K562 (cell line): ENCODE measurements at regions not wholly inside any gene's neighbourhood (a gene's known extent, or its start where the extent isn't known, plus 50 kb on each side); places are given as distances from the start of the nearest gene placed in this dataset.

Experiments
- ATAC-seq: fragments of 200-7000 bp; cut with Tn5 transposase; 3 replicates; pipeline ENCODE4 v1.9.1; 2020; ENCODE audit warnings: moderate library complexity
- BruUV-seq: library from RNA; stranded (reverse); fragments of 400-500 nt; replicated peaks from 2 replicates; lab custom pipeline; 2021; lab: Mats Ljungman, UMichigan
- CTCF ChIA-PET: fragments of 300-600 bp; formaldehyde crosslinking; extraction: SDS; loops from one replicate; lab custom pipeline; 2021; ENCODE audit warnings: low intra/inter-chr PET ratio; lab: Yijun Ruan, JAX
- POLR2A ChIA-PET: fragments of 300-600, 350-650 bp; sonication (Branson Sonifier 250); formaldehyde crosslinking; extraction: SDS; loops from one replicate; lab custom pipeline; 2021; ENCODE audit warnings: antibody characterized with exemption, inconsistent platforms; lab: Yijun Ruan, JAX
- DNase-seq, 4 experiments: peaks; one replicate each; pipeline versions ENCODE4 v3.0.0 to v3.0.0-alpha.2; 2011 to 2018; ENCODE audit warnings: low spot score in 3 of 4, mixed read lengths in 3 of 4; ENCODE audit errors: extremely low read depth in 1 of 4
- FAIRE-seq: peaks from 2 replicates; lab custom pipeline; 2011; peaks lifted over from hg19 to GRCh38; lab: Jason Lieb, UNC
- H2AFZ ChIP-seq: 2 replicates; pipeline ENCODE4 v1.6.0; 2011; ENCODE audit warnings: low read depth, low read length, control low read depth, inconsistent platforms
- H3K27ac ChIP-seq: fragments of 200-600 bp; 3 replicates; pipeline ENCODE4 v1.8.0; 2011; ENCODE audit warnings: low read depth, mild to moderate bottlenecking, control low read depth, inconsistent platforms, low read length, moderate library complexity, mixed read lengths; ENCODE audit errors: extremely low read depth
- H3K27me3 ChIP-seq, 2 experiments: fragments of 300-600 bp in 1 of 2; 2 replicates in 1 of 2; 3 replicates in 1 of 2; pipeline versions ENCODE4 v1.6.0 to v1.8.0; 2011; ENCODE audit warnings: inconsistent platforms in 2 of 2, low read length in 2 of 2, mild to moderate bottlenecking in 1 of 2, mixed read lengths in 1 of 2, moderate library complexity in 1 of 2; ENCODE audit not compliant: control insufficient read depth in 2 of 2, insufficient read depth in 2 of 2
- H3K36me3 ChIP-seq: fragments of 300-600 bp; 3 replicates; pipeline ENCODE4 v1.8.0; 2011; ENCODE audit warnings: mild to moderate bottlenecking, low read length, inconsistent platforms; ENCODE audit not compliant: control insufficient read depth, insufficient read depth
- H3K4me1 ChIP-seq, 2 experiments: fragments of 200-600 bp in 1 of 2; replicated peaks in 1 of 2; 2 replicates in 1 of 2; 3 replicates in 1 of 2; pipeline versions ENCODE4 v1.5.1 to v1.8.0; 2011; ENCODE audit warnings: inconsistent platforms in 2 of 2, low read length in 2 of 2, mild to moderate bottlenecking in 1 of 2, mixed read lengths in 1 of 2, moderate library complexity in 1 of 2; ENCODE audit not compliant: control insufficient read depth in 2 of 2, insufficient read depth in 2 of 2
- H3K4me2 ChIP-seq: 2 replicates; pipeline ENCODE4 v1.6.1; 2011; ENCODE audit warnings: low read length, control low read depth, inconsistent platforms, mixed read lengths; ENCODE audit not compliant: insufficient read depth
- H3K4me3 ChIP-seq: fragments of 200-600 bp; sonication (generic), shearing (Covaris generic); 2 replicates; pipeline ENCODE4 v1.5.1; 2016; ENCODE audit warnings: control low read depth, inconsistent platforms
- H3K79me2 ChIP-seq: fragments of 200-600 bp; 3 replicates; pipeline ENCODE4 v1.8.0; 2011; ENCODE audit warnings: low read length, inconsistent platforms; ENCODE audit not compliant: control insufficient read depth, insufficient read depth
- H3K9ac ChIP-seq, 2 experiments: 2 replicates each; pipeline versions ENCODE4 v1.6.0 to v1.6.1; 2011; ENCODE audit warnings: low read depth in 2 of 2, low read length in 2 of 2, control low read depth in 1 of 2, inconsistent platforms in 1 of 2, mild to moderate bottlenecking in 1 of 2, mixed read lengths in 1 of 2; ENCODE audit not compliant: insufficient read depth in 1 of 2
- H3K9me1 ChIP-seq: one replicate; pipeline ENCODE4 v1.6.0; 2011; ENCODE audit warnings: inconsistent platforms, mild to moderate bottlenecking, low read length, moderate library complexity; ENCODE audit not compliant: control insufficient read depth, insufficient read depth
- H3K9me3 ChIP-seq: replicated peaks from 2 replicates; pipeline ENCODE4 v1.5.1; 2011; ENCODE audit warnings: low read depth, low read length, inconsistent platforms; ENCODE audit not compliant: control insufficient read depth, insufficient read depth
- H4K20me1 ChIP-seq: replicated peaks from 2 replicates; pipeline ENCODE4 v1.6.1; 2011; ENCODE audit warnings: low read length, inconsistent platforms, mixed read lengths; ENCODE audit not compliant: control insufficient read depth, insufficient read depth
- HDAC6 ChIP-seq: IDR thresholded peaks from 2 replicates; pipeline ENCODE4 v1.6.1; 2012; ENCODE audit warnings: low read depth, mild to moderate bottlenecking, control low read depth, inconsistent platforms, low read length, moderate library complexity
- JUND ChIP-seq, 2 experiments: IDR thresholded peaks; 2 replicates in 1 of 2; 3 replicates in 1 of 2; pipeline ENCODE4 v1.6.1; 2011; ENCODE audit warnings: borderline replicate concordance in 2 of 2, low read depth in 2 of 2, low read length in 2 of 2, improper control_type of control experiment in 1 of 2, missing biosample characterization in 1 of 2, missing genetic modification characterization in 1 of 2, missing genetic modification reagents in 1 of 2
- ZBTB7A ChIP-seq: IDR thresholded peaks from 2 replicates; pipeline ENCODE4 v1.6.1; 2011; ENCODE audit warnings: low read depth, mild to moderate bottlenecking, low read length, moderate library complexity, borderline replicate concordance; ENCODE audit not compliant: control insufficient read depth
- ZNF184 ChIP-seq: sonication (generic); formaldehyde crosslinking; IDR thresholded peaks from 2 replicates; pipeline ENCODE4 v1.5.0; 2020; ENCODE audit warnings: missing genetic modification reagents
- ZNF699 ChIP-seq: fragments of 250-450 bp; sonication (Bioruptor Pico); IDR thresholded peaks from 2 replicates; pipeline ENCODE4 v1.8.0; 2021; ENCODE audit warnings: mild to moderate bottlenecking, moderate library complexity; ENCODE audit not compliant: insufficient replicate concordance
- ZNF785 ChIP-seq: fragments of 250-450 bp; sonication (Bioruptor Pico); IDR thresholded peaks from 2 replicates; pipeline ENCODE4 v1.4.0; 2020; ENCODE audit warnings: mild to moderate bottlenecking
- WGBS: fragments of 100-300 bp; shearing (Covaris generic); methylation state at CpG from one replicate; pipeline ENCODE4 v1.1.6; 2016; ENCODE audit warnings: low coverage, mixed read lengths; ENCODE audit not compliant: insufficient coverage; ENCODE audit errors: missing lambda C conversion rate; 5-methylcytosine and 5-hydroxymethylcytosine counted together
- in situ Hi-C: fragments of 300-500 bp; cut with MboI; formaldehyde crosslinking; loops from 4 replicates; pipeline ENCODE4 v1.15.0; 2018; ENCODE audit warnings: inconsistent platforms, mixed read lengths
- intact Hi-C: fragments of 100-400 bp; cut with micrococcal nuclease; formaldehyde crosslinking; loops from 2 replicates; pipeline ENCODE4 v1.14.2; 2022
- TF ChIP-seq, protein P1 (sequence below): fragments of 450-650 bp; IDR thresholded peaks from 2 replicates; pipeline ENCODE4 v1.6.1; 2018; ENCODE audit not compliant: partially characterized antibody

DNA sequence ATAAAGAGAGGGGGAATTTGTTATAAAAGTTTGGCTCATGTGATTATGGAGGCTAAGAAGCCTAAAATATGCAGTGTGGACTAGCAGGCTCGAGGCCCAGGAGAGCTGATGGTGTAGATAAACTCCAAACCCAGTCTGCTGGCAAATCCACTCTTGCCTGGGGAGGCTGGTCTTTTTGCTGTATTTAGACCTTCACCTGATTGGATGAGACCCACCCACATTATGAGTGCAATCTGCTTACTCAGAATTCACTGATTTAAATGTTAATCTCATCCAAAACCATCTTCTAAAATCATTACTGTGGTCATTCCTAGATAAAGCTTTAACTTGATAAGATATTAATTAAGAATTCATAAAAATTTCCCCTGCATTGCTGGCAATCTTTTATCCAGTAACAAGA, 473.2 kb downstream of the TMA16 start (continued):
- TF ChIP-seq JUND (IDR thresholded peaks at IDR 0.05; ENCODE audit: borderline replicate concordance, low read depth, low read length) (no peak), JUND (tag; IDR thresholded peaks at IDR 0.05; ENCODE audit: borderline replicate concordance, low read depth, low read length) (no peak)

DNA sequence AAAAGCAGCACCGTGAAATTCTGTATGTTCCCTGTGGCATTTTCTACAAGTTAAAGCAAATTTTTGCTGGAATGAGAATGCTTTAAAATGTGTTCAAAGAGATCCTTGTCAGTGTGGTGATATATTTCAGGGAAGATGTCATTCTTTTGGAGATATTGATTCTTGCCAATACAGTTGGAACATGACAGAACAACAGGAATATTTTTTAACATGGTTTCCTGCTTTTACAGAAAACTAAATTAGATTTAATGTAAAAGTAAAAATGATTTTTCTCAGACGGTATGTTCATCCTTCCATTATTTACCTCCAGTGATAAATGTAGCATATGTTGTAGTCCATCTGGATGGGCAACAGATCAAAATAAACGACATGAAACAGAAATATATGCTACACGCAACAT, 474.8 kb downstream of the TMA16 start:
- Histone ChIP-seq H3K4me1 (no peaks in the 10 kb centered on the region), H2AFZ (no peak overlapping the region), H3K27me3 (no peaks in the 10 kb centered on the region), H3K79me2 (no peaks in the 10 kb centered on the region), H3K9me3 (no peaks in the 10 kb centered on the region), H3K4me2 (no peak overlapping the region), H4K20me1 (no peaks in the 10 kb centered on the region), H3K36me3 (no peaks in the 10 kb centered on the region), H3K27ac (no peak overlapping the region), H3K9ac (no peak overlapping the region), H3K9me1 (no peaks in the 10 kb centered on the region), H3K4me3 (no peak overlapping the region)
- POLR2A ChIA-PET, result no interaction called here
- WGBS, result 0% methylated on average over 4 of the region's 4 CpGs
- FAIRE-seq, result no peak
- BruUV-seq, result no TSS peak
- CTCF ChIA-PET, result no interaction called here
- DNase-seq, result no peak
- intact Hi-C loops (no loop called here), in situ Hi-C loops (no loop called here)
- no peak for ATAC-seq
- TF ChIP-seq ZNF184 (CRISPR knock-in tag) (no peak), ZBTB7A (no peak), ZNF699 (CRISPR knock-in tag) (no peak), ZNF785 (CRISPR knock-in tag) (no peak), HDAC6 (no peak)
- TF ChIP-seq, protein P1, sequence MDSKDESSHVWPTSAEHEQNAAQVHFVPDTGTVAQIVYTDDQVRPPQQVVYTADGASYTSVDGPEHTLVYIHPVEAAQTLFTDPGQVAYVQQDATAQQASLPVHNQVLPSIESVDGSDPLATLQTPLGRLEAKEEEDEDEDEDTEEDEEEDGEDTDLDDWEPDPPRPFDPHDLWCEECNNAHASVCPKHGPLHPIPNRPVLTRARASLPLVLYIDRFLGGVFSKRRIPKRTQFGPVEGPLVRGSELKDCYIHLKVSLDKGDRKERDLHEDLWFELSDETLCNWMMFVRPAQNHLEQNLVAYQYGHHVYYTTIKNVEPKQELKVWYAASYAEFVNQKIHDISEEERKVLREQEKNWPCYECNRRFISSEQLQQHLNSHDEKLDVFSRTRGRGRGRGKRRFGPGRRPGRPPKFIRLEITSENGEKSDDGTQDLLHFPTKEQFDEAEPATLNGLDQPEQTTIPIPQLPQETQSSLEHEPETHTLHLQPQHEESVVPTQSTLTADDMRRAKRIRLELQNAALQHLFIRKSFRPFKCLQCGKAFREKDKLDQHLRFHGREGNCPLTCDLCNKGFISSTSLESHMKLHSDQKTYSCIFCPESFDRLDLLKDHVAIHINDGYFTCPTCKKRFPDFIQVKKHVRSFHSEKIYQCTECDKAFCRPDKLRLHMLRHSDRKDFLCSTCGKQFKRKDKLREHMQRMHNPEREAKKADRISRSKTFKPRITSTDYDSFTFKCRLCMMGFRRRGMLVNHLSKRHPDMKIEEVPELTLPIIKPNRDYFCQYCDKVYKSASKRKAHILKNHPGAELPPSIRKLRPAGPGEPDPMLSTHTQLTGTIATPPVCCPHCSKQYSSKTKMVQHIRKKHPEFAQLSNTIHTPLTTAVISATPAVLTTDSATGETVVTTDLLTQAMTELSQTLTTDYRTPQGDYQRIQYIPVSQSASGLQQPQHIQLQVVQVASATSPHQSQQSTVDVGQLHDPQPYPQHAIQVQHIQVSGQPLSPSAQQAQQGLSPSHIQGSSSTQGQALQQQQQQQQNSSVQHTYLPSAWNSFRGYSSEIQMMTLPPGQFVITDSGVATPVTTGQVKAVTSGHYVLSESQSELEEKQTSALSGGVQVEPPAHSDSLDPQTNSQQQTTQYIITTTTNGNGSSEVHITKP, result no peak
